Astrocyte (in vitro differentiated cells and primary cell): ENCODE measurements at regions not wholly inside any gene's neighbourhood (a gene's known extent, or its start where the extent isn't known, plus 50 kb on each side); places are given as distances from the start of the nearest gene placed in this dataset.

Experiments
- DNase-seq: peaks from one replicate; pipeline ENCODE4 v3.0.0-alpha.2; 2010; ENCODE audit warnings: low read depth
- FAIRE-seq: peaks from 2 replicates; lab custom pipeline; 2011; peaks lifted over from hg19 to GRCh38; lab: Jason Lieb, UNC
- H2AFZ ChIP-seq: 2 replicates; pipeline ENCODE4 v1.6.0; 2012; ENCODE audit warnings: low read depth, low read length, inconsistent platforms
- H3K27ac ChIP-seq: 2 replicates; pipeline ENCODE4 v1.5.1; 2011; ENCODE audit warnings: low read depth, low read length, inconsistent platforms
- H3K27me3 ChIP-seq: 2 replicates; pipeline ENCODE4 v1.6.0; 2011; ENCODE audit warnings: low read length, inconsistent platforms; ENCODE audit not compliant: insufficient read depth
- H3K36me3 ChIP-seq: 2 replicates; pipeline ENCODE4 v1.5.1; 2011; ENCODE audit warnings: low read length, inconsistent platforms; ENCODE audit not compliant: insufficient read depth
- H3K4me1 ChIP-seq: 2 replicates; pipeline ENCODE4 v1.5.1; 2011; ENCODE audit warnings: low read length, inconsistent platforms; ENCODE audit not compliant: insufficient read depth
- H3K4me2 ChIP-seq: 2 replicates; pipeline ENCODE4 v1.6.0; 2012; ENCODE audit warnings: low read length, inconsistent platforms
- H3K4me3 ChIP-seq: 2 replicates; pipeline ENCODE4 v1.5.1; 2011; ENCODE audit warnings: low read depth, mild to moderate bottlenecking, low read length, inconsistent platforms; ENCODE audit not compliant: insufficient read depth
- H3K79me2 ChIP-seq: 2 replicates; pipeline ENCODE4 v1.6.0; 2012; ENCODE audit warnings: mild to moderate bottlenecking, low read length, inconsistent platforms; ENCODE audit not compliant: insufficient read depth
- H3K9ac ChIP-seq: 2 replicates; pipeline ENCODE4 v1.6.0; 2012; ENCODE audit warnings: mild to moderate bottlenecking, low read length, inconsistent platforms
- H3K9me3 ChIP-seq: 2 replicates; pipeline ENCODE4 v1.5.1; 2012; ENCODE audit warnings: low read depth, mild to moderate bottlenecking, low read length, inconsistent platforms; ENCODE audit not compliant: insufficient read depth
- H4K20me1 ChIP-seq: 2 replicates; pipeline ENCODE4 v1.6.0; 2012; ENCODE audit warnings: low read length, inconsistent platforms; ENCODE audit not compliant: insufficient read depth
- H3K27ac Mint-ChIP-seq: one replicate; pipeline ENCODE4 v1.8.0; 2021; ENCODE audit warnings: mild to moderate bottlenecking, mixed read lengths; ENCODE audit not compliant: unreplicated experiment
- H3K27me3 Mint-ChIP-seq: one replicate; pipeline ENCODE4 v1.8.0; 2021; ENCODE audit warnings: low read depth, mixed read lengths; ENCODE audit not compliant: unreplicated experiment
- H3K36me3 Mint-ChIP-seq: one replicate; pipeline ENCODE4 v1.8.0; 2021; ENCODE audit warnings: low read depth, mixed read lengths; ENCODE audit not compliant: unreplicated experiment
- H3K4me1 Mint-ChIP-seq: one replicate; pipeline ENCODE4 v1.8.0; 2021; ENCODE audit warnings: low read depth, mixed read lengths; ENCODE audit not compliant: unreplicated experiment
- H3K4me3 Mint-ChIP-seq: one replicate; pipeline ENCODE4 v1.8.0; 2021; ENCODE audit warnings: mild to moderate bottlenecking, moderate library complexity, mixed read lengths; ENCODE audit not compliant: unreplicated experiment
- H3K9me3 Mint-ChIP-seq: one replicate; pipeline ENCODE4 v1.8.0; 2021; ENCODE audit warnings: mild to moderate bottlenecking, mixed read lengths; ENCODE audit not compliant: unreplicated experiment
- CTCF ChIP-seq: IDR thresholded peaks from 2 replicates; pipeline ENCODE4 v1.5.1; 2011; ENCODE audit warnings: low read depth, mild to moderate bottlenecking, inconsistent platforms, low read length, moderate library complexity; ENCODE audit not compliant: insufficient read depth
- EZH2 ChIP-seq: IDR thresholded peaks from 2 replicates; pipeline ENCODE4 v1.6.1; 2012; ENCODE audit warnings: mild to moderate bottlenecking, low read length, inconsistent platforms; ENCODE audit not compliant: insufficient read depth

- Histone ChIP-seq H3K36me3 (no peaks in the 10 kb centered on the region), H3K9me3 (no peaks in the 10 kb centered on the region), H3K27me3 (no peaks in the 10 kb centered on the region), H3K9ac (no peak overlapping the region), H3K27ac (no peak overlapping the region), H3K4me1 (no peaks in the 10 kb centered on the region), H3K4me3 (no peak overlapping the region), H3K79me2 (no peaks in the 10 kb centered on the region), H3K4me2 (no peak overlapping the region), H2AFZ (no peak overlapping the region), H4K20me1 (no peaks in the 10 kb centered on the region)
- Mint-ChIP-seq H3K27ac (no peak overlapping the region), H3K4me3 (no peak overlapping the region), H3K36me3 (no peaks in the 10 kb centered on the region), H3K9me3 (no peaks in the 10 kb centered on the region), H3K27me3 (peaks cover 9% of the 10 kb centered on the region), H3K4me1 (peaks cover 7% of the 10 kb centered on the region)
- DNase-seq (no peak), FAIRE-seq (no peak)
- TF ChIP-seq CTCF (no peak), EZH2 (no peak)
Observed at GRCh38 chr1:69246710-69247109, 321.0 kb upstream of the LRRC7 start.

DNA sequence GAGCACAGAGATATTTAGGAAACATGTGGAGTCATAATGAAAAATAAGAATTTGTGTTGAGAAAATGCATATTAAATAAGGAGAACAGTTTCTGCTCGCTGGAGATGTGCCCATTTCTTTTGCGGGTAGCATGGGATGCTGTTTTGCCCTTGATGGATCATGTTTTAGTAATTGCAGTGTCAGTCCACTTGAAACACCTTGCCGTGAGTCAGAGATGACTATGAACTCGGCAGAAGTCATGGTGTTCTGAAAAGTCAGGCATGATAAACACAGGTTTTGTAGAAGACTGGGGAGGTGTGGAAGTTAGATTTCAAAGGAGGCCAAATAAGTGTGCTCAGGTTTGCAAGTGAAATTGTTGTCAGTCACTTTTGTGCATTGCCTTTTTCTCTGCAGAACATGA is 315.0 kb upstream of the LRRC7 start:
- no peaks in the 10 kb centered on the region for H3K36me3 Mint-ChIP-seq
- Histone ChIP-seq H3K9ac (no peak overlapping the region), H3K27ac (no peak overlapping the region), H2AFZ (no peak overlapping the region), H4K20me1 (no peaks in the 10 kb centered on the region), H3K4me2 (no peak overlapping the region), H3K36me3 (no peaks in the 10 kb centered on the region), H3K79me2 (no peaks in the 10 kb centered on the region), H3K4me1 (no peaks in the 10 kb centered on the region), H3K4me3 (no peak overlapping the region), H3K9me3 (no peaks in the 10 kb centered on the region), H3K27me3 (no peaks in the 10 kb centered on the region)
- FAIRE-seq, result no peak
- H3K4me1 Mint-ChIP-seq, result no peaks in the 10 kb centered on the region
- peak; percentile 4 for DNase-seq
- no peak overlapping the region for H3K4me3 Mint-ChIP-seq
- peaks cover 5% of the 10 kb centered on the region for H3K27me3 Mint-ChIP-seq
- H3K27ac Mint-ChIP-seq, result no peak overlapping the region
- no peak for TF ChIP-seq CTCF
- no peak for TF ChIP-seq EZH2
- H3K9me3 Mint-ChIP-seq, result no peaks in the 10 kb centered on the region

GRCh38 chr1:69256036-69256435 is 311.7 kb upstream of the LRRC7 start:
- Histone ChIP-seq H3K4me1 (no peaks in the 10 kb centered on the region), H3K27ac (no peak overlapping the region), H3K79me2 (no peaks in the 10 kb centered on the region), H3K9ac (no peak overlapping the region), H3K4me2 (no peak overlapping the region), H4K20me1 (no peaks in the 10 kb centered on the region), H3K4me3 (no peak overlapping the region), H2AFZ (no peak overlapping the region), H3K36me3 (no peaks in the 10 kb centered on the region), H3K9me3 (no peaks in the 10 kb centered on the region), H3K27me3 (no peaks in the 10 kb centered on the region)
- FAIRE-seq, result no peak
- no peak for DNase-seq
- Mint-ChIP-seq H3K27me3 (no peaks in the 10 kb centered on the region), H3K4me1 (no peaks in the 10 kb centered on the region), H3K9me3 (no peaks in the 10 kb centered on the region), H3K27ac (no peak overlapping the region), H3K36me3 (no peaks in the 10 kb centered on the region), H3K4me3 (no peak overlapping the region)
- no peak for TF ChIP-seq EZH2
- TF ChIP-seq CTCF, result no peak
